CD14-positive monocyte (primary cell): ENCODE measurements at regions not wholly inside any gene's neighbourhood (a gene's known extent, or its start where the extent isn't known, plus 50 kb on each side); places are given as distances from the start of the nearest gene placed in this dataset.
A peak's percentile ranks its signal among the peaks of the same experiment; 100 is the strongest.

Source experiments
- DNase-seq, 3 donors: peaks; one replicate each; pipeline ENCODE4 v3.0.0-alpha.2; 2011 to 2022
- H2AFZ ChIP-seq: 2 replicates; pipeline ENCODE4 v1.6.0; 2012; ENCODE audit warnings: mild to moderate bottlenecking, low read depth, low read length, inconsistent platforms; ENCODE audit not compliant: insufficient read depth, poor library complexity, severe bottlenecking
- H3K27ac ChIP-seq, 2 donors: 1 replicate in 1 of 2; 2 replicates in 1 of 2; pipeline ENCODE4 v1.5.1; 2012 to 2013; ENCODE audit warnings: low read length in 2 of 2, control low read depth in 1 of 2, inconsistent platforms in 1 of 2, low read depth in 1 of 2, mild to moderate bottlenecking in 1 of 2
- H3K27me3 ChIP-seq, 2 donors: one replicate each; pipeline versions ENCODE4 v1.6.0 to v1.6.1; 2011 to 2013; ENCODE audit warnings: low read length in 2 of 2; ENCODE audit not compliant: control insufficient read depth in 2 of 2, insufficient read depth in 2 of 2
- H3K36me3 ChIP-seq, 2 donors: replicated peaks in 1 of 2; 1 replicate in 1 of 2; 2 replicates in 1 of 2; pipeline versions ENCODE4 v1.5.1 to v1.6.1; 2012 to 2013; ENCODE audit warnings: low read length in 2 of 2, control low read depth in 1 of 2, inconsistent platforms in 1 of 2, mild to moderate bottlenecking in 1 of 2; ENCODE audit not compliant: insufficient read depth in 2 of 2, control insufficient read depth in 1 of 2
- H3K4me1 ChIP-seq, 2 donors: 1 replicate in 1 of 2; 2 replicates in 1 of 2; pipeline versions ENCODE4 v1.5.1 to v1.6.1; 2012 to 2013; ENCODE audit warnings: low read length in 2 of 2, control low read depth in 1 of 2, inconsistent platforms in 1 of 2, mild to moderate bottlenecking in 1 of 2, moderate library complexity in 1 of 2; ENCODE audit not compliant: insufficient read depth in 2 of 2, control insufficient read depth in 1 of 2
- H3K4me2 ChIP-seq: replicated peaks from 2 replicates; pipeline ENCODE3; 2012; ENCODE audit warnings: low read length, moderate library complexity, mild to moderate bottlenecking; ENCODE audit not compliant: poor library complexity, severe bottlenecking; ENCODE audit errors: extremely low read depth
- H3K4me3 ChIP-seq, 3 experiments: fragments of 200-600 bp in 1 of 3; sonication (generic) in 1 of 3; replicated peaks in 1 of 3; 1 replicate in 2 of 3; 2 replicates in 1 of 3; pipeline ENCODE4 v1.5.1; 2011 to 2013; ENCODE audit warnings: low read length in 3 of 3, mild to moderate bottlenecking in 3 of 3, control low read depth in 2 of 3, low read depth in 2 of 3, inconsistent platforms in 1 of 3, moderate library complexity in 1 of 3
- H3K79me2 ChIP-seq: 2 replicates; pipeline ENCODE4 v1.6.0; 2012; ENCODE audit warnings: mild to moderate bottlenecking, control low read depth, inconsistent platforms, low read length, moderate library complexity; ENCODE audit not compliant: insufficient read depth
- H3K9ac ChIP-seq: 2 replicates; pipeline ENCODE4 v1.6.0; 2017; ENCODE audit warnings: low read length, mild to moderate bottlenecking; ENCODE audit not compliant: insufficient read depth, poor library complexity, severe bottlenecking
- H3K9me3 ChIP-seq, 2 donors: replicated peaks in 1 of 2; 1 replicate in 1 of 2; 2 replicates in 1 of 2; pipeline versions ENCODE4 v1.5.1 to v1.6.1; 2012 to 2013; ENCODE audit warnings: low read length in 2 of 2, control low read depth in 1 of 2; ENCODE audit not compliant: control insufficient read depth in 1 of 2, insufficient read depth in 1 of 2
- H4K20me1 ChIP-seq: 2 replicates; pipeline ENCODE4 v1.6.0; 2012; ENCODE audit warnings: mild to moderate bottlenecking, low read length, control low read depth, moderate library complexity; ENCODE audit not compliant: insufficient read depth
- H3K27ac Mint-ChIP-seq, 7 donors: one replicate each; pipeline ENCODE4 v1.8.0; 2020; ENCODE audit warnings: mild to moderate bottlenecking in 7 of 7, mixed read lengths in 7 of 7, moderate library complexity in 6 of 7, inconsistent platforms in 2 of 7
- H3K27me3 Mint-ChIP-seq, 3 donors: one replicate each; pipeline ENCODE4 v1.8.0; 2021 to 2022; ENCODE audit warnings: low read depth in 3 of 3, mild to moderate bottlenecking in 3 of 3, mixed read lengths in 3 of 3, moderate library complexity in 3 of 3, inconsistent platforms in 1 of 3
- H3K36me3 Mint-ChIP-seq, 2 donors: one replicate each; pipeline ENCODE4 v1.8.0; 2020; ENCODE audit warnings: mixed read lengths in 2 of 2, inconsistent platforms in 1 of 2, mild to moderate bottlenecking in 1 of 2
- H3K4me1 Mint-ChIP-seq: one replicate; pipeline ENCODE4 v1.8.0; 2020; ENCODE audit warnings: mild to moderate bottlenecking, mixed read lengths
- H3K4me3 Mint-ChIP-seq, 2 donors: one replicate each; pipeline ENCODE4 v1.8.0; 2020; ENCODE audit warnings: mild to moderate bottlenecking in 2 of 2, mixed read lengths in 2 of 2, moderate library complexity in 1 of 2
- H3K9me3 Mint-ChIP-seq, 7 donors: one replicate each; pipeline ENCODE4 v1.8.0; 2020 to 2022; ENCODE audit warnings: mixed read lengths in 7 of 7, mild to moderate bottlenecking in 6 of 7, moderate library complexity in 6 of 7, inconsistent platforms in 2 of 7
- WGBS: methylation state at CpG from one replicate; pipeline ENCODE4 v1.1.5; 2013; ENCODE audit warnings: missing lambda C conversion rate; ENCODE audit not compliant: insufficient coverage; 5-methylcytosine and 5-hydroxymethylcytosine counted together
- intact Hi-C, 2 donors: fragments of 100-400 bp; cut with micrococcal nuclease; formaldehyde crosslinking; loops; one replicate each; pipeline versions ENCODE4 v1.15.0 to v1.15.1; 2023
- TF ChIP-seq, protein P1 (sequence below): fragments of 200-600 bp; IDR thresholded peaks from one replicate; pipeline ENCODE4 v1.8.0; 2022; ENCODE audit warnings: antibody characterized with exemption, mild to moderate bottlenecking

DNA sequence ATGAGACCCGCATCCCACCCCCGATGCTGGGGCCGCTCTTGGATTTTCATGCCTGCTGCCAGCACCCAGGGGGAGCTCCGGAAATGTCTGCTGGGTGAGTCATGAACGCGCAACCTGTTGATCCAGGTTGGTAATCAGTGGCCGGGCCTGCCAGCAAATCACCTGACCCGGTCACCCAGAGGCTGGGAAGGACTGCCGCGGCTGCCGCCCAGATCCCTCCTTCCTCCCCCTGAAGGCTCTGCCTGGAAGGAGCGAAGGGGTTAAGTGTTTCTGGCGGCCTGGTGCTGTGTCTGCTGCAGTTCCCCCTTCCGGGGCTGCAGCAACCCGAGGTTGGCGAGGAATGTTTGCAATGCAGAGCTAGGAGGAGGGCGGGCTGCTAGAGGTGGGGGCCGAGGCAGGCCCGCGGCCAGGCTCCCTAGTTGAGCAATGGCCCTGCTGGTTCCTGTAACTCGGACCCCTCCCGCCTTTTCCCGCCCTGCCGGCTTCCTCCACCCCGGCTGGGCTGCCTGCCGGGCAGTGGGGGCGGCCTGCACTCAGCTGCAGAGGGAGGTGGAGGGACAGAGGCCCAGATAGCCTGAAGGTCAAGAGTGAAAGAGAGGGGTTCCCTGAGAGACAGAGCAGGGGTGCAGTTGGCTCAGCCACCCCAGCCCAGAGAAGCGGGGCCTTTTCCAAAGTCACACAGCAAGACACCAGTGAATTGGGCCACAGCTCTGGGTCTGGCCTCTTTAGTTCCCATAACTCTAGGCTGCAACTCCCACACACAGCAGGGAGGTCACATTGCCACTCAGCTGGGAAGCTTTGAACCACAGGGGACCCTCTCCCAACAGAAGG, 156.3 kb upstream of the IER5L start:
- no peaks in the 10 kb centered on the region for H3K36me3 ChIP-seq
- no peaks in the 10 kb centered on the region for H3K79me2 ChIP-seq
- intact Hi-C loops: no loop called here
- peaks cover 6 to 11% of the 10 kb centered on the region in 2 donors for H3K36me3 Mint-ChIP-seq
- peak; percentile 78 to 83 (median 80) for DNase-seq
- H3K4me1 Mint-ChIP-seq: peaks cover 56% of the 10 kb centered on the region
- H3K27me3 ChIP-seq: no peaks in the 10 kb centered on the region
- peak overlapping the region; percentile 73 for H3K4me2 ChIP-seq
- peaks cover 6 to 20% (median 13%) of the 10 kb centered on the region in 7 donors for H3K9me3 Mint-ChIP-seq
- peaks cover 59 to 65% of the 10 kb centered on the region in 2 donors for H3K4me1 ChIP-seq
- TF ChIP-seq, protein P1, sequence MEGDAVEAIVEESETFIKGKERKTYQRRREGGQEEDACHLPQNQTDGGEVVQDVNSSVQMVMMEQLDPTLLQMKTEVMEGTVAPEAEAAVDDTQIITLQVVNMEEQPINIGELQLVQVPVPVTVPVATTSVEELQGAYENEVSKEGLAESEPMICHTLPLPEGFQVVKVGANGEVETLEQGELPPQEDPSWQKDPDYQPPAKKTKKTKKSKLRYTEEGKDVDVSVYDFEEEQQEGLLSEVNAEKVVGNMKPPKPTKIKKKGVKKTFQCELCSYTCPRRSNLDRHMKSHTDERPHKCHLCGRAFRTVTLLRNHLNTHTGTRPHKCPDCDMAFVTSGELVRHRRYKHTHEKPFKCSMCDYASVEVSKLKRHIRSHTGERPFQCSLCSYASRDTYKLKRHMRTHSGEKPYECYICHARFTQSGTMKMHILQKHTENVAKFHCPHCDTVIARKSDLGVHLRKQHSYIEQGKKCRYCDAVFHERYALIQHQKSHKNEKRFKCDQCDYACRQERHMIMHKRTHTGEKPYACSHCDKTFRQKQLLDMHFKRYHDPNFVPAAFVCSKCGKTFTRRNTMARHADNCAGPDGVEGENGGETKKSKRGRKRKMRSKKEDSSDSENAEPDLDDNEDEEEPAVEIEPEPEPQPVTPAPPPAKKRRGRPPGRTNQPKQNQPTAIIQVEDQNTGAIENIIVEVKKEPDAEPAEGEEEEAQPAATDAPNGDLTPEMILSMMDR: no peak
- peak overlapping the region; percentile 94 to 97 (median 96) for H3K27ac Mint-ChIP-seq
- H2AFZ ChIP-seq: peak overlapping the region; percentile 61
- peak overlapping the region; percentile 1 to 69 (median 35) for H3K4me3 ChIP-seq
- WGBS: 2% methylated on average over 22 of the region's 28 CpGs
- H4K20me1 ChIP-seq: no peaks in the 10 kb centered on the region
- H3K27ac ChIP-seq: peak overlapping the region; percentile 90 to 92
- H3K9me3 ChIP-seq: peaks cover 12 to 13% of the 10 kb centered on the region in 2 donors
- peak overlapping the region; percentile 72 for H3K9ac ChIP-seq
- H3K4me3 Mint-ChIP-seq: peak overlapping the region; percentile 76 to 89
- H3K27me3 Mint-ChIP-seq: peaks cover 0 to 4% (median 0%) of the 10 kb centered on the region in 3 donors

DNA sequence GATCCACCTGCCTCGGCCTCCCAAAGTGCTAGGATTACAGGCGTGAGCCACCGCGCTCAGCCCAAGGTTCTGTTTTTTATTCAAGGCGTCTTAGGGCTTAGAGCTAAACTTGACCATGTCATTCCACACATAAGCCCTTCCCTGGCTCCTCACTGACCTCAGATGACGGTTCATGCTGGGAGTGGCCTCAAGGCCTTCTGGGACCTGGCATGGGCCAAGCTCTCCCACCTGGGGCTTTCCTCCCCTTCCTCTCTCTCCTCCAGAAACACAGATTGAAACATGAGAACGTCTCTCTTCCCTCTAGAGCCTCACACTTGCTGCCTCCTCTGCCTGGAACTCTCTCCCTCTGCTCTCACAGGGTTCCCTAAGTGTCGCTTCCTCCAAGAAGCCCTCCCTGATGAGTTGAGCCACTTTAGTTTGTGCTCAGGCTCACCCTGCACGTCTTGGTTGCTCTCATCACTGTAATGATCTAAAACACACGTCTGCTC, 155.6 kb upstream of the IER5L start:
- intact Hi-C loops: no loop called here
- H3K4me3 ChIP-seq: peak overlapping the region in 2 of 3 experiments; percentile 35 to 69
- Mint-ChIP-seq H3K4me1 (peaks cover 60% of the 10 kb centered on the region), H3K27me3 (peaks cover 0 to 4% (median 0%) of the 10 kb centered on the region in 3 donors), H3K4me3 (peak overlapping the region; percentile 76 to 89), H3K9me3 (peaks cover 6 to 20% (median 13%) of the 10 kb centered on the region in 7 donors), H3K36me3 (peaks cover 6 to 11% of the 10 kb centered on the region in 2 donors), H3K27ac (peak overlapping the region; percentile 94 to 97 (median 96))
- H4K20me1 ChIP-seq: no peaks in the 10 kb centered on the region
- peak in 2 of 3 donors; percentile 49 to 61 for DNase-seq
- peak overlapping the region; percentile 90 to 92 for H3K27ac ChIP-seq
- H3K79me2 ChIP-seq: no peaks in the 10 kb centered on the region
- no peaks in the 10 kb centered on the region for H3K27me3 ChIP-seq
- H2AFZ ChIP-seq: peak overlapping the region; percentile 61
- 16% methylated on average over 5 of the region's 10 CpGs for WGBS
- peak overlapping the region; percentile 73 for H3K4me2 ChIP-seq
- no peaks in the 10 kb centered on the region for H3K36me3 ChIP-seq
- TF ChIP-seq, protein P1: no peak
- peaks cover 58 to 64% of the 10 kb centered on the region in 2 donors for H3K4me1 ChIP-seq
- H3K9me3 ChIP-seq: peaks cover 12 to 13% of the 10 kb centered on the region in 2 donors
- peak overlapping the region; percentile 72 for H3K9ac ChIP-seq
